SK-N-SH (cell line): ENCODE measurements at regions not wholly inside any gene's neighbourhood (a gene's known extent, or its start where the extent isn't known, plus 50 kb on each side); places are given as distances from the start of the nearest gene placed in this dataset.

Source experiments
- CTCF ChIA-PET: fragments of 300-600, 350-600 bp; formaldehyde crosslinking; extraction: SDS; loops from one replicate; lab custom pipeline; 2021; lab: Yijun Ruan, JAX
- POLR2A ChIA-PET: fragments of 350-600 bp; sonication (Branson Sonifier 250); formaldehyde crosslinking; extraction: SDS; loops from one replicate; lab custom pipeline; 2020; ENCODE audit warnings: antibody characterized with exemption, inconsistent platforms; lab: Yijun Ruan, JAX
- DNase-seq: peaks from one replicate; pipeline ENCODE4 v3.0.0; 2012
- H2AFZ ChIP-seq: fragments of 200-600 bp; sonication (generic); 2 replicates; pipeline ENCODE4 v1.8.1; 2016; ENCODE audit warnings: antibody characterized with exemption, mild to moderate bottlenecking, low read depth
- H3F3A ChIP-seq: fragments of 200-600 bp; sonication (generic); replicated peaks from 2 replicates; pipeline ENCODE3; 2016; ENCODE audit warnings: antibody characterized with exemption, mild to moderate bottlenecking; ENCODE audit not compliant: insufficient read depth
- H3K27ac ChIP-seq, 2 experiments: fragments of 200-500 bp in 1 of 2; fragments of 200-600 bp in 1 of 2; sonication (Bioruptor generic) in 1 of 2; sonication (generic), shearing (Covaris generic) in 1 of 2; 2 replicates each; pipeline versions ENCODE4 v1.5.1 to v1.6.1; 2014 to 2016; ENCODE audit warnings: low read depth in 2 of 2, inconsistent platforms in 1 of 2, low read length in 1 of 2, mild to moderate bottlenecking in 1 of 2, mixed read lengths in 1 of 2
- H3K27me3 ChIP-seq: fragments of 200-600 bp; sonication (generic), shearing (Covaris generic); 2 replicates; pipeline ENCODE4 v1.6.1; 2016; ENCODE audit warnings: mixed run types; ENCODE audit not compliant: insufficient read depth
- H3K36me3 ChIP-seq, 2 experiments: fragments of 200-500 bp in 1 of 2; fragments of 200-600 bp in 1 of 2; sonication (Bioruptor generic) in 1 of 2; sonication (generic) in 1 of 2; replicated peaks in 1 of 2; 2 replicates each; pipeline versions ENCODE3 to v1.5.1; 2014 to 2016; ENCODE audit warnings: low read length in 1 of 2, mild to moderate bottlenecking in 1 of 2; ENCODE audit not compliant: insufficient read depth in 2 of 2, control insufficient read depth in 1 of 2
- H3K4me1 ChIP-seq, 2 experiments: fragments of 200-500 bp in 1 of 2; fragments of 200-600 bp in 1 of 2; sonication (Bioruptor generic) in 1 of 2; sonication (generic), shearing (Covaris generic) in 1 of 2; 2 replicates each; pipeline versions ENCODE4 v1.5.1 to v1.6.1; 2014 to 2016; ENCODE audit warnings: low read depth in 1 of 2, low read length in 1 of 2, mixed run types in 1 of 2; ENCODE audit not compliant: insufficient read depth in 2 of 2, control insufficient read depth in 1 of 2
- H3K4me2 ChIP-seq: fragments of 200-600 bp; sonication (generic), shearing (Covaris generic); 2 replicates; pipeline ENCODE4 v1.6.1; 2017; ENCODE audit warnings: mixed run types
- H3K4me3 ChIP-seq, 2 experiments: fragments of 200-500 bp in 1 of 2; fragments of 200-600 bp in 1 of 2; sonication (Bioruptor generic) in 1 of 2; sonication (generic), shearing (Covaris generic) in 1 of 2; 2 replicates each; pipeline versions ENCODE4 v1.5.1 to v1.8.1; 2014 to 2016; ENCODE audit warnings: low read depth in 2 of 2, inconsistent platforms in 1 of 2, low read length in 1 of 2, mild to moderate bottlenecking in 1 of 2, mixed read lengths in 1 of 2, moderate library complexity in 1 of 2
- H3K79me2 ChIP-seq: fragments of 200-600 bp; sonication (generic); 2 replicates; pipeline ENCODE4 v1.8.1; 2017; ENCODE audit warnings: mild to moderate bottlenecking; ENCODE audit not compliant: insufficient read depth
- H3K9ac ChIP-seq: fragments of 200-600 bp; sonication (generic); 2 replicates; pipeline ENCODE4 v1.6.1; 2017; ENCODE audit warnings: mixed run types
- H3K9me2 ChIP-seq: fragments of 200-600 bp; sonication (generic); 2 replicates; pipeline ENCODE4 v1.6.1; 2017; ENCODE audit warnings: mixed run types
- H3K9me3 ChIP-seq: fragments of 200-600 bp; sonication (generic); 2 replicates; pipeline ENCODE4 v1.6.1; 2017; ENCODE audit warnings: mixed run types, mild to moderate bottlenecking, moderate library complexity
- H4K20me1 ChIP-seq: fragments of 200-600 bp; sonication (generic); 2 replicates; pipeline ENCODE4 v1.6.1; 2017; ENCODE audit warnings: mild to moderate bottlenecking, mixed run types; ENCODE audit not compliant: insufficient read depth
- FOSL2 ChIP-seq: IDR thresholded peaks from 2 replicates; pipeline ENCODE4 v1.4.0; 2012; ENCODE audit warnings: low read depth, mild to moderate bottlenecking, moderate library complexity, borderline replicate concordance
- FOXJ3 ChIP-seq: sonication (generic); formaldehyde crosslinking; IDR thresholded peaks from 2 replicates; pipeline ENCODE4 v1.5.1; 2020; ENCODE audit warnings: mild to moderate bottlenecking, missing genetic modification reagents
- FOXM1 ChIP-seq: IDR thresholded peaks from 2 replicates; pipeline ENCODE4 v1.4.0; 2012; ENCODE audit warnings: low read depth, mild to moderate bottlenecking
- GABPA ChIP-seq: IDR thresholded peaks from 2 replicates; pipeline ENCODE4 v1.4.0; 2012; ENCODE audit warnings: low read depth, mild to moderate bottlenecking
- GATA2 ChIP-seq: sonication (generic); formaldehyde crosslinking; IDR thresholded peaks from 2 replicates; pipeline ENCODE4 v1.5.0; 2020; ENCODE audit warnings: mild to moderate bottlenecking, missing genetic modification reagents
- JUND ChIP-seq: IDR thresholded peaks from 2 replicates; pipeline ENCODE4 v1.4.0; 2012
- NRF1 ChIP-seq: IDR thresholded peaks from 2 replicates; pipeline ENCODE4 v1.6.1; 2012; ENCODE audit warnings: low read depth, mild to moderate bottlenecking, low read length
- RCOR1 ChIP-seq: fragments of 150-350 bp; IDR thresholded peaks from 2 replicates; pipeline ENCODE4 v1.6.1; 2017; ENCODE audit warnings: antibody characterized with exemption, low read length
- RXRA ChIP-seq: IDR thresholded peaks from 2 replicates; pipeline ENCODE4 v1.4.0; 2012; ENCODE audit warnings: low read depth, mild to moderate bottlenecking, borderline replicate concordance
- SIN3A ChIP-seq: IDR thresholded peaks from 2 replicates; pipeline ENCODE4 v1.6.1; 2012; ENCODE audit warnings: low read depth, mild to moderate bottlenecking, low read length, moderate library complexity, borderline replicate concordance
- SMC3 ChIP-seq: IDR thresholded peaks from 2 replicates; pipeline ENCODE4 v1.6.1; 2012; ENCODE audit warnings: low read depth, low read length, improper control_type of control experiment
- TCF12 ChIP-seq: IDR thresholded peaks from 2 replicates; pipeline ENCODE4 v1.4.0; 2012
- YY1 ChIP-seq: IDR thresholded peaks from 2 replicates; pipeline ENCODE4 v1.4.0; 2012; ENCODE audit warnings: low read depth, mild to moderate bottlenecking
- WGBS: methylation state at CpG from one replicate; pipeline ENCODE4 v1.1.6; 2017; ENCODE audit warnings: low lambda C conversion rate; 5-methylcytosine and 5-hydroxymethylcytosine counted together
- TF ChIP-seq, protein P1 (sequence below): fragments of 200-600 bp; sonication (generic); IDR thresholded peaks from 2 replicates; pipeline ENCODE4 v1.6.1; 2017; ENCODE audit warnings: antibody characterized with exemption, mild to moderate bottlenecking, moderate library complexity
- TF ChIP-seq, protein P2 (sequence below): fragments of 150-350 bp; IDR thresholded peaks from 2 replicates; pipeline ENCODE4 v1.6.1; 2017; ENCODE audit warnings: antibody characterized with exemption, low read length, low read depth, borderline replicate concordance
- TF ChIP-seq, protein P3 (sequence below): IDR thresholded peaks from 2 replicates; pipeline ENCODE4; 2012
- TF ChIP-seq, protein P4 (sequence below): IDR thresholded peaks from 2 replicates; pipeline ENCODE4 v1.6.1; 2012; ENCODE audit warnings: mild to moderate bottlenecking, low read depth, low read length, moderate library complexity
- TF ChIP-seq, protein P5 (sequence below): IDR thresholded peaks from 2 replicates; pipeline ENCODE4 v1.4.0; 2012; ENCODE audit warnings: low read depth, borderline replicate concordance

DNA sequence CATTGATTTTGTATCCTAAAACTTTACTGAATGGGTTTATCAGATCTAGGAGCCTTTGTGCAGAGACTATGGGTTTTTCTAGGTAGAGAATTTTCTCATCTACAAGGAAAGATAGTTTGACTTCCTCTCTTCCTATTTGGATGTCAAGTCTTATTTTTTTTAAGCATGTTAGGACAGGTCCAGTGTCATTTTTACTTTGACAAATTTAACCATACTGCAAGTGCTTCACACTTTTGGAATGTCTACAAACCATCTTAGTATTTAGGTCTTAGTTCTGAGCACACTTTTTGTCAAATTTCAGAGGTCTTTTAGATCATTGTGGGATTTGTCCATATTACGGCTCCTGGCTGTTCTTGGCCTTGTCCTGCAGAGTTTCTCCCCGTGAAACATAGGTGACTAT, 715.2 kb upstream of the RAG2 start:
- Histone ChIP-seq H3K4me3 (no peak overlapping the region), H3K79me2 (no peaks in the 10 kb centered on the region), H3K4me2 (no peak overlapping the region), H3K27me3 (no peaks in the 10 kb centered on the region), H3K9me2 (no peaks in the 10 kb centered on the region), H3K36me3 (no peaks in the 10 kb centered on the region), H3K27ac (no peak overlapping the region), H3K9ac (no peak overlapping the region), H3K9me3 (no peaks in the 10 kb centered on the region), H2AFZ (no peak overlapping the region), H3K4me1 (no peaks in the 10 kb centered on the region), H4K20me1 (no peaks in the 10 kb centered on the region), H3F3A (no peaks in the 10 kb centered on the region)
- ChIA-PET CTCF (no interaction called here), POLR2A (no interaction called here)
- 29% methylated on average over 2 of the region's 2 CpGs for WGBS
- TF ChIP-seq GABPA, result no peak
- TF ChIP-seq TCF12, result no peak
- TF ChIP-seq SIN3A, result no peak
- TF ChIP-seq, protein P1, sequence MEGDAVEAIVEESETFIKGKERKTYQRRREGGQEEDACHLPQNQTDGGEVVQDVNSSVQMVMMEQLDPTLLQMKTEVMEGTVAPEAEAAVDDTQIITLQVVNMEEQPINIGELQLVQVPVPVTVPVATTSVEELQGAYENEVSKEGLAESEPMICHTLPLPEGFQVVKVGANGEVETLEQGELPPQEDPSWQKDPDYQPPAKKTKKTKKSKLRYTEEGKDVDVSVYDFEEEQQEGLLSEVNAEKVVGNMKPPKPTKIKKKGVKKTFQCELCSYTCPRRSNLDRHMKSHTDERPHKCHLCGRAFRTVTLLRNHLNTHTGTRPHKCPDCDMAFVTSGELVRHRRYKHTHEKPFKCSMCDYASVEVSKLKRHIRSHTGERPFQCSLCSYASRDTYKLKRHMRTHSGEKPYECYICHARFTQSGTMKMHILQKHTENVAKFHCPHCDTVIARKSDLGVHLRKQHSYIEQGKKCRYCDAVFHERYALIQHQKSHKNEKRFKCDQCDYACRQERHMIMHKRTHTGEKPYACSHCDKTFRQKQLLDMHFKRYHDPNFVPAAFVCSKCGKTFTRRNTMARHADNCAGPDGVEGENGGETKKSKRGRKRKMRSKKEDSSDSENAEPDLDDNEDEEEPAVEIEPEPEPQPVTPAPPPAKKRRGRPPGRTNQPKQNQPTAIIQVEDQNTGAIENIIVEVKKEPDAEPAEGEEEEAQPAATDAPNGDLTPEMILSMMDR, result no peak
- no peak for TF ChIP-seq FOXJ3 (CRISPR knock-in tag)
- no peak for TF ChIP-seq FOXM1
- TF ChIP-seq GATA2 (CRISPR knock-in tag), result no peak
- no peak for TF ChIP-seq RCOR1
- TF ChIP-seq, protein P2, sequence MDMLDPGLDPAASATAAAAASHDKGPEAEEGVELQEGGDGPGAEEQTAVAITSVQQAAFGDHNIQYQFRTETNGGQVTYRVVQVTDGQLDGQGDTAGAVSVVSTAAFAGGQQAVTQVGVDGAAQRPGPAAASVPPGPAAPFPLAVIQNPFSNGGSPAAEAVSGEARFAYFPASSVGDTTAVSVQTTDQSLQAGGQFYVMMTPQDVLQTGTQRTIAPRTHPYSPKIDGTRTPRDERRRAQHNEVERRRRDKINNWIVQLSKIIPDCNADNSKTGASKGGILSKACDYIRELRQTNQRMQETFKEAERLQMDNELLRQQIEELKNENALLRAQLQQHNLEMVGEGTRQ, result no peak
- TF ChIP-seq RXRA, result no peak
- no peak for TF ChIP-seq FOSL2
- no peak for TF ChIP-seq JUND
- TF ChIP-seq NRF1, result no peak
- TF ChIP-seq SMC3, result no peak
- no peak for DNase-seq

DNA sequence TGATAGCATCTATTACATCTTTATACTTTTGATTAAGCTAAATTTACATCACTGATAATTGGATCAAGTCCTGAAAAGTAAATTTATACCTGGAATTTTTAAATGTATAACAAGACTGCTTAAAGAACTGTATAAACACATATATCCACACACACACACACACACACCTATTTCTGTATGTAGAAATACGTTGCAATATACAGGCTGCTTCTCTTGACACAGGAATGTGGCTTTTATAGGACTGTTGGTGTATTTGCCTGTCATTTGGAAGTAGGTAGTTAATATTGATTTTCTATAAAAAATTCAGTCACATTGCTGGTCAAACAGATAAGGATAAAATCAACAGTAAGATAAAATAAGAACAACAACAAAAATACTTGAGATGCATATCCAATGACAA, 708.5 kb upstream of the RAG2 start:
- POLR2A ChIA-PET, result no interaction called here
- WGBS, result 16% methylated on average over 1 of the region's 1 CpG
- TF ChIP-seq, protein P3, sequence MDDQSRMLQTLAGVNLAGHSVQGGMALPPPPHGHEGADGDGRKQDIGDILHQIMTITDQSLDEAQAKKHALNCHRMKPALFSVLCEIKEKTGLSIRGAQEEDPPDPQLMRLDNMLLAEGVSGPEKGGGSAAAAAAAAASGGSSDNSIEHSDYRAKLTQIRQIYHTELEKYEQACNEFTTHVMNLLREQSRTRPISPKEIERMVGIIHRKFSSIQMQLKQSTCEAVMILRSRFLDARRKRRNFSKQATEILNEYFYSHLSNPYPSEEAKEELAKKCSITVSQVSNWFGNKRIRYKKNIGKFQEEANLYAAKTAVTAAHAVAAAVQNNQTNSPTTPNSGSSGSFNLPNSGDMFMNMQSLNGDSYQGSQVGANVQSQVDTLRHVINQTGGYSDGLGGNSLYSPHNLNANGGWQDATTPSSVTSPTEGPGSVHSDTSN, result no peak
- TF ChIP-seq FOXJ3 (CRISPR knock-in tag) (no peak), FOXM1 (no peak), YY1 (no peak)
- TF ChIP-seq, protein P4, sequence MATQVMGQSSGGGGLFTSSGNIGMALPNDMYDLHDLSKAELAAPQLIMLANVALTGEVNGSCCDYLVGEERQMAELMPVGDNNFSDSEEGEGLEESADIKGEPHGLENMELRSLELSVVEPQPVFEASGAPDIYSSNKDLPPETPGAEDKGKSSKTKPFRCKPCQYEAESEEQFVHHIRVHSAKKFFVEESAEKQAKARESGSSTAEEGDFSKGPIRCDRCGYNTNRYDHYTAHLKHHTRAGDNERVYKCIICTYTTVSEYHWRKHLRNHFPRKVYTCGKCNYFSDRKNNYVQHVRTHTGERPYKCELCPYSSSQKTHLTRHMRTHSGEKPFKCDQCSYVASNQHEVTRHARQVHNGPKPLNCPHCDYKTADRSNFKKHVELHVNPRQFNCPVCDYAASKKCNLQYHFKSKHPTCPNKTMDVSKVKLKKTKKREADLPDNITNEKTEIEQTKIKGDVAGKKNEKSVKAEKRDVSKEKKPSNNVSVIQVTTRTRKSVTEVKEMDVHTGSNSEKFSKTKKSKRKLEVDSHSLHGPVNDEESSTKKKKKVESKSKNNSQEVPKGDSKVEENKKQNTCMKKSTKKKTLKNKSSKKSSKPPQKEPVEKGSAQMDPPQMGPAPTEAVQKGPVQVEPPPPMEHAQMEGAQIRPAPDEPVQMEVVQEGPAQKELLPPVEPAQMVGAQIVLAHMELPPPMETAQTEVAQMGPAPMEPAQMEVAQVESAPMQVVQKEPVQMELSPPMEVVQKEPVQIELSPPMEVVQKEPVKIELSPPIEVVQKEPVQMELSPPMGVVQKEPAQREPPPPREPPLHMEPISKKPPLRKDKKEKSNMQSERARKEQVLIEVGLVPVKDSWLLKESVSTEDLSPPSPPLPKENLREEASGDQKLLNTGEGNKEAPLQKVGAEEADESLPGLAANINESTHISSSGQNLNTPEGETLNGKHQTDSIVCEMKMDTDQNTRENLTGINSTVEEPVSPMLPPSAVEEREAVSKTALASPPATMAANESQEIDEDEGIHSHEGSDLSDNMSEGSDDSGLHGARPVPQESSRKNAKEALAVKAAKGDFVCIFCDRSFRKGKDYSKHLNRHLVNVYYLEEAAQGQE, result no peak
- TF ChIP-seq, protein P1, result no peak
- TF ChIP-seq, protein P5, sequence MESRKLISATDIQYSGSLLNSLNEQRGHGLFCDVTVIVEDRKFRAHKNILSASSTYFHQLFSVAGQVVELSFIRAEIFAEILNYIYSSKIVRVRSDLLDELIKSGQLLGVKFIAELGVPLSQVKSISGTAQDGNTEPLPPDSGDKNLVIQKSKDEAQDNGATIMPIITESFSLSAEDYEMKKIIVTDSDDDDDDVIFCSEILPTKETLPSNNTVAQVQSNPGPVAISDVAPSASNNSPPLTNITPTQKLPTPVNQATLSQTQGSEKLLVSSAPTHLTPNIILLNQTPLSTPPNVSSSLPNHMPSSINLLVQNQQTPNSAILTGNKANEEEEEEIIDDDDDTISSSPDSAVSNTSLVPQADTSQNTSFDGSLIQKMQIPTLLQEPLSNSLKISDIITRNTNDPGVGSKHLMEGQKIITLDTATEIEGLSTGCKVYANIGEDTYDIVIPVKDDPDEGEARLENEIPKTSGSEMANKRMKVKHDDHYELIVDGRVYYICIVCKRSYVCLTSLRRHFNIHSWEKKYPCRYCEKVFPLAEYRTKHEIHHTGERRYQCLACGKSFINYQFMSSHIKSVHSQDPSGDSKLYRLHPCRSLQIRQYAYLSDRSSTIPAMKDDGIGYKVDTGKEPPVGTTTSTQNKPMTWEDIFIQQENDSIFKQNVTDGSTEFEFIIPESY, result no peak

More for the DNA sequence above, 708.5 kb upstream of the RAG2 start:
- Histone ChIP-seq H2AFZ (no peak overlapping the region), H3K36me3 (no peaks in the 10 kb centered on the region), H3K4me2 (no peak overlapping the region), H3K79me2 (no peaks in the 10 kb centered on the region), H3F3A (no peaks in the 10 kb centered on the region), H3K27ac (no peak overlapping the region), H4K20me1 (no peaks in the 10 kb centered on the region), H3K4me1 (no peaks in the 10 kb centered on the region), H3K9me2 (no peaks in the 10 kb centered on the region), H3K9me3 (no peaks in the 10 kb centered on the region), H3K4me3 (no peak overlapping the region), H3K9ac (no peak overlapping the region), H3K27me3 (no peaks in the 10 kb centered on the region)
- no peak for DNase-seq
- CTCF ChIA-PET, result no interaction called here
